ENCODE measurements at regions not wholly inside any gene's neighbourhood (a gene's known extent, or its start where the extent isn't known, plus 50 kb on each side); places are given as distances from the start of the nearest gene placed in this dataset.

GRCh38 chr2:122152571-122152970 lies 397.1 kb downstream of the TSN start:
- TF ChIP-seq CTCF (IDR thresholded peaks at IDR 0.05; ENCODE audit: insufficient read depth, low read length): no peak
- TF ChIP-seq POLR2AphosphoS5 (IDR thresholded peaks at IDR 0.05; ENCODE audit: low read depth): no peak
- TF ChIP-seq GABPA (IDR thresholded peaks at IDR 0.05; ENCODE audit: low read depth): no peak
- TF ChIP-seq REST (IDR thresholded peaks at IDR 0.05; ENCODE audit: insufficient replicate concordance, low read depth): no peak

Measured in HL-60 (cell line).